Heart left ventricle (tissue), 13 donors: ENCODE measurements at regions not wholly inside any gene's neighbourhood (a gene's known extent, or its start where the extent isn't known, plus 50 kb on each side); places are given as distances from the start of the nearest gene placed in this dataset.

Experiments
- CTCF ChIP-seq, 12 donors: fragments of 200-600 bp; sonication (generic) in 4 of 12; IDR thresholded peaks; one replicate each; pipeline versions ENCODE4 v1.5.0 to v1.8.0; 2018 to 2022; ENCODE audit warnings: antibody characterized with exemption in 12 of 12, mild to moderate bottlenecking in 5 of 12
- POLR2A ChIP-seq, 2 donors: fragments of 450-650 bp; IDR thresholded peaks; one replicate each; pipeline ENCODE4 v1.6.1; 2017; ENCODE audit warnings: antibody characterized with exemption in 2 of 2, mild to moderate bottlenecking in 2 of 2, moderate library complexity in 2 of 2
- donor health status: ischemic (EF 13 %, LVEDD 7.1; RV severe dilation, severe dysfunction).
- donor health status: DM: no; HTN: yes; CAD: no.
- donor health status: DM: no; HTN: no; CAD: no.
- donor health status: ischemic (EF 25% LVEDD 6.9; RV normal size, moderate dysfunction).
- donor health status: ischemic (EF 25% LVEDD 5.7; RV mildly dilated, moderate dysfunction).
- donor health status: ischemic (EF 35%, LVEDD 5.7; RV mildly dilated, moderate dysfunction).
- donor health status: nonischemic (EF 11% LVEDD 7.7; RV severe dilation, severe dysfunction).
- donor health status: DM: yes; HTN: yes; CAD: no.
- donor health status: PGD.
- donor health status: ischemic (EF 29% LVEDD 5.4; RV normal size, mild dysfunction).
- donor health status: nonischemic (EF 23%, LVEDD 6.1; RV moderate dilation, normal function).

DNA sequence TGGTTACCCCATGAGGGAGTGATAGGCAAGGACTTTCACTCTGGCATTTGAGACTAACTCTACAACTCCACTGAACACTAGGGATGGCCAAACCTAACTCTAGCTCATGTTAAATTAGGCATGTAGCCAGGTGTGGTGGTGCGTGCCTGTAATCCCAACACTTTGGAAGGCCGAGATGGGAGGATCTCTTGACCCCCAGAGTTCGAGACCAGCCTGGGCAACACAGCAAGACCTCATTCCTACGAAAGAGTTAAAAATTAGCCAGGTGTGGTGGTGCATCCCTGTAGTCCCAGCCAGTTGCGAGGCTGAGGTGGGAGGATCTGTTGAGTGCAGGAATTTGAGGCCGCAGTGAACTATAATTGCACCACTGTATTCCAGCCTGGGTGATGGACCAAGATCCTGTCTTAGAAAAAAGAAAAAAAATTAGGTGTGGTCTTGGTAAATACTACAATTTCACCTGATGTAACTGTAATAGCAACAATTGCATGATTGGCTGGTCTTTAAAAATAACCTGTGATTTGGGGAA, 81.2 kb upstream of the ARHGAP29 start:
- no peak for TF ChIP-seq CTCF (IDR thresholded peaks at IDR 0.05)
- no peak for TF ChIP-seq POLR2A (IDR thresholded peaks at IDR 0.05)
